Inferior parietal cortex (tissue), 1 donor: ENCODE measurements at regions not wholly inside any gene's neighbourhood (a gene's known extent, or its start where the extent isn't known, plus 50 kb on each side); places are given as distances from the start of the nearest gene placed in this dataset.
"Not testable (repeated sequence)": the region's sequence is repeated elsewhere in the genome, so short reads cannot be mapped to it uniquely, and the experiment has no call there.

Experiments used
- DNase-seq: peaks from one replicate; pipeline ENCODE4 v3.0.0-alpha.2; 2016; ENCODE audit errors: extremely low spot score

GRCh38 chr12:87679251-87679650, 349.9 kb downstream of the C12orf50 start:
- DNase-seq, result no peak

GRCh38 chr12:87678453-87678852, 350.7 kb downstream of the C12orf50 start:
- DNase-seq, result no peak

GRCh38 chr12:87676731-87677130, 352.5 kb downstream of the C12orf50 start:
- DNase-seq, result no peak

DNA sequence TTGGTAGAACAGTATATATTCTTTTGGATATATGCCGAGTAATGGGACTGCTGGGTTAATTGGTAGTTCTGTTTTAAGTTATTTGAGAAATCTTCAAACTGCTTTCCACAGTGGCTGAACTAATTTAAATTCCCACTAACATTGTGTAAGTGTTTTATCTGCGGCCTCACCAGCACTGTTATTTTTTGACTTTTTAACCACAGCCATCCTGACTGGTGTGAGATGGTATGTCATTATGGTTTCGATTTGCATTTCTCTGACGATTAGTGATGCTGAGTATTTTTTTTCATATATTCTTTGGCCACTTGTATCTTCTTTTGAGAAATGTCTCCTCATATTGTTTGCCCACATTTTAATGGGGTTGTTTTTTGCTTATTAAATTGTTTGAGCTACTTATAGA, 357.4 kb downstream of the C12orf50 start:
- DNase-seq, result no peak

- DNase-seq, result no peak
These were observed 358.8 kb downstream of the C12orf50 start for GRCh38 chr12:87670448-87670847.

DNA sequence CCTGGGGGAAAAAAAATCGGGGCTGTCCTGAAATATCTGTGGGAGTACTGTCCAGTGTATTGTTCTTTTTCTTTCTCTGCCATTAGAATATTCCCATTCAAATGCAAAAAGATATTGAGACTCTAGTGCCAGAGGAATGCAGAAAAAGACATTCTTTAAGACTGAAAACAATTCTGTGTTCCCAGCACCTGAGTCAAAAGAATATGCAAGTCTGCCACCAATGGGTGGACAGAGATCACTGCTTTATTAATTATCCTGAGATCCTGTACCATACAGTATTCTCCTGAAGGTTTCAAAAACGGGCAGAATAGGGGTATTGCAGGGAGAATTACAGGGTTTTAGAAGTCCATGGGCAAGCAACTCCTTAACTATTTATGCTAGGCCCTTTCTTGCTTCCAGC, 361.8 kb downstream of the C12orf50 start:
- no peak for DNase-seq

DNA sequence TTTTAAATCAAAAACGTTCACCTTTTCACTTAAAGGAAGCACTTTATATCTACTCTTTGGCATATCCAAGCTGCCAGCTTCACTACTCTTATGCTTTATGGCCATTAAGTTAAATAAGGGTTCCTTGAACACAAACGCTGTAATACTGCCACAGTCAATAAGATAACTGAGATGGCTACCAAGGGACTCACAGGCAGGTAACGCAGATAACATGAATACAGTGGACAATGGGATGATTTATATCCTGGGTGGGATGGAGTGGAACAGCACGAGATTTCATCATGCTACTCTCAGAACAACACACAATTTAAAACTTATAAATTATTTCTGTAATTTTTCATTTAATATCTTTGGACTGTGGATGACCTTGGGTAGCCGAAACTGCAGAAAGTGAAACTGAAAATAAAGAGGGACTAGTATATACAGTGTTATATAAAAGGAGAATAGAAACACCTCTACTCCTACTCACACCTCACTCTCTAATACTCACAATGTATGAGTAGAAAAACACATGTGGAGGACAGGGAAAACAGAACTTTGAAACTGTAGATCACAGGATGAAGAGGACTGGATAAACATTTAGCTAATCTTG, 367.3 kb downstream of the C12orf50 start:
- no peak for DNase-seq

DNA sequence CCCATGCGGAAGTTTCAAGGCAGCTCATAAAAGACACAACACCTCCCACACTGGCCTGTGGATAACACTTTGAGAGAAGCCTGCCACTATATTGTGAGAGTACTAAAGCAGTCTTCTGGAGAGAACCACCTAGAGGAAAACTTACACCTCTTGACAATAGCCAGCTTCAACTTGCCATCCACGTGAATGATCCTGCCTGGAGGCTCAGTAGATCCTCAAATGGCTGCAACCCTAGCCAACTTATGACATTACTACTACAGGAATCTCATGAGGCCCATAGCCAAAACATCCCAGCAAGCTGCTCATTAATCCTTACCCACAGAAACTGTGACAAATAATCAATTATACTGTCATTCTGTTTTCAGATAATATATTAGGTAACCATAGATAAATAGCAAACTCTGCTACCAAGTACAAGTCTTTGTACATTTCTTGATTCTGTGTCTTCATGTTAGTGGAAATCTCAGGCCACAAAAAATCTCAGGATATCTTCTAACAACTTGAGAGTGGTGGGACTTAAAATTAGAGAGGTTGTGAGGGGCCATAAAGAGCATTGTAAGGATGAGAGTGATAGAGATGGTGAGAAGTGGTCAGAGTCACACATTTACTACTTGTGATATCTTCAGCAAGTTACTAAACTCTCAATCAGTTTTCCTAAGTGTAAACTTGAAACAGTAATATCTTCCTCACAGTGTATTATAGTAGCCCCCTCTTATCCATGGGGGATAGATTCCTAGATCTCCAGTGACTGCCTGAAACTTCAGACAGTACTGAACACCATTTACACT, 368.0 kb downstream of the C12orf50 start:
- no peak for DNase-seq

DNA sequence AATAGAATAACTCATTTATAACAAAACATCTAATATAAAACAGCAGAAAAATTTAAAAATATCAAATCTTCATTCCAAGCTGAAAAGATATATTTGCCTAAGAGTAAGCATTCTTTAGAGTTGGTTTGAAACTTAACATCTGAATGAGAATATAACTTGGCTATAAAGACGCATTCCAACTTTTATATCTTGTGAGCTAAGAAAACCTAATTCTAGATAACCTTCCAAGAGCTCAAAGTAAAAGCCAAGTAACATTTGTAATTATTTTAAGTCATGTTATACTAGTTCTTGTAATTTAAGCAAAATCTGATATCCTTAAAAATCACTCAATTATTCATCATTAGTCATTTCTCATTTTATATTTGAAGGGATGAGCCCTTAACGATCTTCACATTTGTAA, 368.9 kb downstream of the C12orf50 start:
- DNase-seq, result no peak

- no peak for DNase-seq
These were observed 372.9 kb downstream of the C12orf50 start for GRCh38 chr12:87656311-87656710.

DNA sequence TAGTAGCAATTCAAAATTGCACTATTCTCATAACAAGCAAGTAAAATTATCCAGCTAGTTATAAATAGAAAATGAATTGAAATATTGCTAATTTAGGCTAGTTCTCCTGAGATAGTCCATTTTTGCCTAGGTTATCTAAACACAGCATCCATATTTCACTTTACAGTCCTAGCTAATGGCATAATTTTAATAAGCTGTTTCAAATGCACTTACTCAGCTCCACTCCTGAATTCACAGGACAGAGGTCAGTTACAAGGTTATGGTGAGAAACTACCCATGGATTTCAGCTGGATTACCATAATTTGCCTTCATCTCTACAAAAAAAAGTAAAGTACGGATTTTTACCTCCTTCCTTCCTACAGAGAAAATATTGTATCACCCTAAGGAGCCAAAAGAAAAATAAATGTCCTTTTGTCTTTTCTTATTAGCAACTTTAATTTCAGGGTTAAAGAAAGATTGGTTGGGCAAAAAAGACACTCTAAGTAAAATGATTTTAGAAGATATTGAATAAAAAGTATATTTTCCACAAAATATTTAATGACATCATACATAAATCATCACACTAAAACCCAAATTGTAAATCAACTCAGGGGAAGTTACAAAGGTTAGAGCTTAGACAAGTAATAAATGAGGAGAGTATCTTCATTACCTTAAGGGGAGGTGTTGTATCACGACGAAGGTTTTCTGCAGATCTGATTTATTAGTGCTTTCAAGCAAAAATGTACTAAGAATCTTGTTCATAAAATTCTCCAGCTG, 377.4 kb downstream of the C12orf50 start:
- no peak for DNase-seq

DNA sequence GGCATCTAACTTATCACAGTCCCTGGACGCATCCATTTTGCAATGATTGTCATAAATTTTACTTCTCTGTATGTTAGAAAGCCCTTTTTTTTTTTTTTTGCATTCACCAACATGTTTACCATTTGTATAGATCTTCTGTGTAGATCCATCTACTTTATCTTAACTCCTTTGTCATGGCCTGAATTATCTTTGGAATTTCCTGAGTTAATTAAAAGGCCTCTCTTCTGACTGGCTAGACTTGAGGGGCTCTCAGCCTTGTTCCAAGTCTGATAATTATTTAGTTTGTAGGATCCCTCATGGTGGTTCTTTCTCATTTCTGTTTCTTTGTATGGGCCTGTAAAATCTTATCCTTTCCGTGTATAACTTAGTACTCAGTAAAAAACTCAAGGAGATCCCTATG, 387.0 kb downstream of the C12orf50 start:
- DNase-seq, result no peak

GRCh38 chr12:87618199-87618598, 411.0 kb downstream of the C12orf50 start:
- DNase-seq, result no peak

- DNase-seq, result no peak
These were observed 416.2 kb downstream of the C12orf50 start for GRCh38 chr12:87612996-87613395.

DNA sequence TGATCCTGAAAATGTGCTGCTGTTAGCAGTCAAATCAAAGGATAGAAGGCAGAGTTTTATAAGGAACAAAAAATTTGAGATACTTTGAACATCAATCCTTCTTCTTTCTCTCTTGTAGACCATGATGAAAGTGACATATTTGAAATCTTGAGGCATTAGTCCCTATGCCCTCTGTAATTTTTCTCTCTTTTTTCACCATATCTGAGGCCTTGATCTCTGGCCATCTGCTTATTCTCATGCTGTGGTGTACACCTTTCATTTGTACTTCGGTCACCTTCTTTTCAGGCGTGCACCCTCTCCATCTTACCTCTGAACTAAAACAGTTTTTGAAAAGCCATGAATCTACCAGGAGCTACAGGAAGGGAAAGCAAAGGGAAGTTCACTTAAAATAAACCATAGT, 420.9 kb downstream of the C12orf50 start:
- DNase-seq, result no peak

DNA sequence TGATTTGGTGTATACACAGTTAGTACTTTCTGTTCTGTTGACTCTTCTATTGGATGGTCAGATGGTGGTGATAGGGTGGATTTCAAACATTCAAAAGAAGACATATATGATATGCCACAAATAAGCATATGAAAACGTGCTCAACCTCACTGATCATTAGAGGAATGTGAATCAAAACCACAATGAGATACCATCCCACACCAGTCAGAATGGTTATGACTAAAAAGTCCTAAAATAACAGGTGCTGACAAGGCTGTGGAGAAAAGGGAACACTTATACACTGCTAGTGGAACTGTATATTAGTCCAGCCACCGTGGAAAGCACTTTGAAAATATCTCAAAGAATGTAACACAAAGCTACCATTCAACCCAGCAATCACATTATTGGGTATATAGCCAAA, 425.5 kb downstream of the C12orf50 start:
- no peak for DNase-seq

DNA sequence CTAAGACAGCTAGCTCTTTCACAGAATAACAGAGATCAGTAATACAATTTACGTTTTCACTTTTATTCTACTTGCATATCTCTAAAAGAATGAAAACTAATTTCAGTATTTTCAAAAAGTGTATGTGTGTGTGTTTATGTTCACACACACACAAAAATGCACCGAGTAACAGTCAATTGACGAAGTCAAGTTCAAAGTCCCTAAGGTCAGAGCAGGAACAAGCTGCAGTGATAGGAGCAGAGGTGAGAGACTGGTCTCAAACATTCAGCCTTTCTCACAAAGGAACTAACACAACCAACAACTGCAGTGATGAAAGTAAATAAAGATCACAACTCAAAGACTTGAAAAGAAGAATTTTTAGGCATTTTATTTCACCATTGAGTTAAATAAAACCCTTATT, 429.7 kb downstream of the C12orf50 start:
- no peak for DNase-seq

GRCh38 chr12:87597114-87597513, 432.1 kb downstream of the C12orf50 start:
- no peak for DNase-seq

- DNase-seq, result no peak
These were observed 432.6 kb downstream of the C12orf50 start for GRCh38 chr12:87596636-87597035.

- DNase-seq, result no peak
These were observed 433.1 kb downstream of the C12orf50 start for GRCh38 chr12:87596134-87596533.

DNA sequence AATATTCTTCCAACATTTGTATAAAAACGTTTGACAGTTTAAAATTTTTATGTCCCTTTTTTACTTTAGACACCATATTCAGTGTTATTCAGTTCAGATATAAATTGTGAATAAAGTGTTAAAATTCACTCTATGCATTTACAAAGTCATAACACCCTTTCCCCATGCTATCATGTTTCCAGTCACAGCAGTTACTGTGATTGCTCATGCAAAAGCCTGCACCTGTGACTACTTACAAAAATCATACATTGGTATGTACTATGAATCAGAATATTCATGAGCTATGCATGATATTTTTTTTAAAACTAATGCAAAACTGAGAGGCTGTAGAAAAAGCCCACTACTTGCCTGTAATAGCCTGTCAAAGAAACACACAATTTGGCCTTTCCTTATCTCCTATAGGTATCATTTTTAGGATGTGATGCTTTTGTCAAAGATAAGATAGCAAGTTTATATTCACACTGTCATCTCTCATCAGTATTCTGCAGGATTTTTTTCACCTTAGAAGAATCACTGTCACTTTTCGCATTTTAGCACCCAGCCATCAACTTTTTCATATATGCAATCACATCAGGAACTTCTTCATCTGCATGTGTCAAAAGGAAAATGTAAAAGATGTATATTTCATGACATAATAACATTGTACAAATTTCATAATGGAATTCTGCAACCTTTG, 443.2 kb downstream of the C12orf50 start:
- DNase-seq, result no peak

DNA sequence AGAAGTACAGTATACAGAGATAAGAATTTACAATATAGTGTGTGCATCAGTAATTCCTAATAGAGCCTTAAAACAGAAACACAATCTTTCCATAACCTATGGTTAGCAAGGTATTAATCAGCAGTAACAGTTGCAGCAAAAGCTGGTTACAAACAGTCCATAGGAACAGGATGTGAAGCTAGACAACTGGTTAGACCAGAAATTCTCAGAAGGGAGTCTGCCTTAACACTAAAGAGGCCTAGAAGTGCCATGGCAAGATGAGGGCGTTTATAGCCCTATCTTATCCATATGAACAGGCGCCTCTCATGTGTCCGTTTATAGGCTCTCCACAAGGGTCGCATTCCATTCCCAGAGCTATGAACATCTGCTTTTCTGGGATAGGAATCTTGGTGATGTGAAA, 450.1 kb downstream of the C12orf50 start:
- not testable (repeated sequence) for DNase-seq
